ENCODE measurements at regions not wholly inside any gene's neighbourhood (a gene's known extent, or its start where the extent isn't known, plus 50 kb on each side); places are given as distances from the start of the nearest gene placed in this dataset.

GRCh38 chr6:62371453-62372210 is 85.6 kb upstream of the KHDRBS2 start:
- in situ Hi-C loops (cut with HindIII; ENCODE audit: low pct_ligation_motif_present, low pct_unique_long_range_greater_than_20kb, low sequenced_read_pairs), result no loop called here
- no peak for DNase-seq

GRCh38 chr6:62367601-62368000 is 81.6 kb upstream of the KHDRBS2 start:
- in situ Hi-C loops (cut with HindIII; ENCODE audit: low pct_ligation_motif_present, low pct_unique_long_range_greater_than_20kb, low sequenced_read_pairs), result no loop called here
- no peak for DNase-seq

- DNase-seq, result no peak
- in situ Hi-C loops (cut with HindIII; ENCODE audit: low pct_ligation_motif_present, low pct_unique_long_range_greater_than_20kb, low sequenced_read_pairs), result no loop called here
Observed at GRCh38 chr6:62362097-62362496, 76.1 kb upstream of the KHDRBS2 start.

GRCh38 chr6:62357835-62358234 is 71.8 kb upstream of the KHDRBS2 start:
- no peak for DNase-seq
- in situ Hi-C loops (cut with HindIII; ENCODE audit: low pct_ligation_motif_present, low pct_unique_long_range_greater_than_20kb, low sequenced_read_pairs), result no loop called here

- no peak for DNase-seq
- in situ Hi-C loops (cut with HindIII; ENCODE audit: low pct_ligation_motif_present, low pct_unique_long_range_greater_than_20kb, low sequenced_read_pairs), result no loop called here
Observed at GRCh38 chr6:62354261-62354660, 68.2 kb upstream of the KHDRBS2 start.

- in situ Hi-C loops (cut with HindIII; ENCODE audit: low pct_ligation_motif_present, low pct_unique_long_range_greater_than_20kb, low sequenced_read_pairs), result no loop called here
- DNase-seq, result no peak
Observed at GRCh38 chr6:62345962-62346689, 60.1 kb upstream of the KHDRBS2 start.

- in situ Hi-C loops (cut with HindIII; ENCODE audit: low pct_ligation_motif_present, low pct_unique_long_range_greater_than_20kb, low sequenced_read_pairs), result no loop called here
- DNase-seq, result no peak
Observed at GRCh38 chr6:62345446-62345845, 59.4 kb upstream of the KHDRBS2 start.

- DNase-seq, result no peak
- in situ Hi-C loops (cut with HindIII; ENCODE audit: low pct_ligation_motif_present, low pct_unique_long_range_greater_than_20kb, low sequenced_read_pairs), result no loop called here
Observed at GRCh38 chr6:62344850-62345249, 58.8 kb upstream of the KHDRBS2 start.

GRCh38 chr6:62338477-62338876 is 52.5 kb upstream of the KHDRBS2 start:
- DNase-seq, result no peak
- in situ Hi-C loops (cut with HindIII; ENCODE audit: low pct_ligation_motif_present, low pct_unique_long_range_greater_than_20kb, low sequenced_read_pairs), result no loop called here
